ENCODE measurements at regions not wholly inside any gene's neighbourhood (a gene's known extent, or its start where the extent isn't known, plus 50 kb on each side); places are given as distances from the start of the nearest gene placed in this dataset.

DNA sequence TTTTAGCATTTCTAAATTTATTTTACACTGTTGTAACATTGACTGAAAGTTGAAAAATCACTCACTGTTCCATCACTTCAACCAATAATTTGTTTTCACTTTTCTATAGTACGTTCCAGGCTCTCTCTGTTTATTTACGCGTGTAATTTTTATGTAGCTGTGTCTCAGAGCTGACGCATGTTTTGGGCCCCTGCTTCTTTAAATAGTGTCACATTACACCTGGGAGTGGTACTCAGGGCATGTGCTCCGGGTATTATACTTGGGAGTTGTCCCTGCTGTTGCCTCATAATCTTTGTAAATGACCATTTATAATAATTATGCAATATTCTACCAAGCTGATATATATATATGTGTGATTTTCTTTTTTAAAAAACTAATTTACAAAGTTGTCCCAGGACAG, 132.8 kb upstream of the CPM start:
- no peak for DNase-seq

DNA sequence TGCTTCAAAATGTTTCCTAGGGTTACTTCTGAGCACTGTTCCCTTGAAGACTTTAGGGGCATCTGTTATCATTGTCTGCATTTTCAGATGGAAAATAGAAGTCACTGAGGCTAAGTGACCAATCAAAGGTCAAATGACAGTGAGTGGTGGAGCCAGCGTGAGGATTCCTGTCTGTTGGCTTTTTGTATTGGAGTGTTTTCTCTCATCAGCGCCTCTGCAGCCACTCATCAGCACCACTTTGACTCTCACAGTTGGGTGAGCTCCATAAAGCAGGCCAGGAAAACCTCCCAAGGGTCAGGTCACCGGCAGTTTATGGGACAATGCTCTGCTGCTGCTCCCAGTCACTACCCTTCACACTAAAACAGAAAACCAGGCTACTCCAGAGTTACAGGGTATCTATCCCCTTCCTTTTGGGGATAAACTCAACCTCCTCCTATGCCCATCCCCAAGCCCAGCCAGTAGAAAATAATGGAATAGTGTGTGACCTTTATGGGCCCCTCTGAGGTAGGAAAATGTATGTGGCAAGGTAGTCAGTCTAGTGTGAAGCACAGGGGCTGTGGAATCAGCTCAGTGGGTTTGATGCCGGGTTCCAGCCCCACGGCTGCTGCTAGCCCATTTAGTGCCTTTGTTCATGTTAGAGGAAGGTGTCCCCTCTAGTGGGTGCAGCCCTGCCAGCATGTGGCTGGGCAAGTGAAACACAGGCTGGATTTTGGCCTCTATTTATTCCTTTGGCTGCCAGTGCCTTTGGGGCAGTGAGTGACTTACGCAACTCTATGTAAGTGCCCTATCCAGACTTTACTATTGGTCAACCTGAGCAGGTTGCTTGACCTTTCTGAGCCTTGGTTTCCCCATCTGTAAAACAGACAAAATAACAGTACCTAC, 133.8 kb upstream of the CPM start:
- DNase-seq = no peak

- DNase-seq = no peak
These were observed 134.7 kb upstream of the CPM start for GRCh38 chr12:69067713-69068112.

DNA sequence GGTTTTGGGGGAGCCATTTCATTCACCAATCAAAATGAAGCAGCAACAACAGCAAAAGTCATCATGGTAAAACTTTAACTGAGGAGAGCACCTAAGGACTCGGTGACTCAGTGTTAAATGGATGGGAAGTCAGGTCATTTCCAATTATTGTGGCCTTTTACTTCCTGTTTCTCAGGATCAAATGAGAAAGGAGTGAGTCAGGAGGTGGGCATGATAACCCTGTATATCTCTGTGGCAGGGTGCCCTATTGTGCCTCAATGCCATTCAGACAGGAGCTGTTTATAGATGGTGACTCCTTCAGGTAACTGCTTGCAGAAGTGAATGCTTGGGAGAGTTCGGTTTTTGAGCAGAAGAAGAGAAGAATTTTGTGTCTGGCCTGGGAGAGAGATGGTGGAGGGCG, 135.5 kb upstream of the CPM start:
- DNase-seq = no peak

DNA sequence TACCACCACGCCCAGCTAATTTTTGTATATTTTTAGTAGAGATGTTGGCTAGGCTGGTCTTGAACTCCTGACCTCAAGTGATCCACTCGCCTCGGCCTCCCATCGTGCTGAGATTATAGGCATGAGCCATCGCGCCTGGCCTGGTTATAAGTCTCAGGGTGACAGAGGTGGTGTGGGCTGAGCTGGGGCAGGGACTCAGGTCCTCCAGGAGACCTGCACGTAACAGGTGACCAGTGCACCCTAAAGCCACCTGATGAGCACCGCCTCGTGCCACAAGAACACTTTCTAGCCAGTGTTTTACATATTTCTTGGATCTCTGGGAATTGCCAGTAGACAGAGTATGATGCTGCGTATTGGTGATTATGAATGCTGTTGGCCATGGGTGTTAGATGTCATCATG, 136.5 kb upstream of the CPM start:
- no peak for DNase-seq

DNA sequence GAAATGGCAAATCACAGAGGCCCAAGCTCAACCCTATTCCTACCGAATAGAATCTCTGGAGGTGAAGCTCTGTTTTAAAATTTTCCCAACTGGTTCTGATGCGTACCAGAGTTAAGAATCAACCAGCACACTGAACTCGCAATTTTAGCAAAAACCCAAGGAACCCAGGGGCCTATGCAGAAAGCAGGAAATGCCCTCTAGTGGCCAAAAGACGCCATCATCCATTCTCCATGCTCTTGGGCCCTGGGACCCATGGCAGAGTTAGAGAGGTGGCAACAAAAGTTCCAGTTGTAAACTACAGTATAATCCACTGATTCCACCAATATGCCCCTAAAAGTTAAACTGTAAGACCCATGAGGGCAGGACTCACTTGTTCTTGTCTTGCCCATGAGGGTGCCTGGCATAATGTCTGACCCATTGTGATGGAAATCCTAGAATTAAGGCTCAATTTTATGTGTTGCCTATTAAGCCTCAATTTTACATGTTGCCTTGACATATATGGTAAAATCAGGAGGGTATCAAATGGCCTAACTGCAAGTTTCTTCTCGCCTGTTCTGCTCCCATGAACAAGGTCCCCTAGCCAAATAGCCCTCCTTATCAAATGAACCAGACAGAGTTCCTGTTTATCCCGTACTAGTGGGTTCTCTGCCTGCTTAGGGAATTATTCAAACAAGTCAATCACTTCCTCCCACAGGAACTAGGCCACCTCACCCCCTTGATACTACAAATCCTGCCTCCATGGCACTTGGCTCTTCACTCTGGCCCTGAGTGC, 137.5 kb upstream of the CPM start:
- DNase-seq = peak; percentile 65

DNA sequence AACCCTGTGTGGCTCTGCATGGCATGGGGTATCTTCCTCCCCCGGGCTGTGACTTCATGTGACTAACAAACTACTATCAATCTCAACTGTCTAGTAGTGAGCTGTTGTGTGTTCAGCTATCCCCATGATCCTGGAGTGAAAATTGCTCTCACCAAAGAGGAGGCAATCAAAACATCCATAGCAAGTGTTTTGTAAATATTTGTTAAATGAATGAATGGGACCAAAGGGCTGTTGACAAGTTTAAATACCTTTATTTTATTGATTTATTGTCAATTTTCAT, 138.1 kb upstream of the CPM start:
- DNase-seq = peak; percentile 51

- no peak for DNase-seq
These were observed 140.1 kb upstream of the CPM start for GRCh38 chr12:69073035-69073434.

DNA sequence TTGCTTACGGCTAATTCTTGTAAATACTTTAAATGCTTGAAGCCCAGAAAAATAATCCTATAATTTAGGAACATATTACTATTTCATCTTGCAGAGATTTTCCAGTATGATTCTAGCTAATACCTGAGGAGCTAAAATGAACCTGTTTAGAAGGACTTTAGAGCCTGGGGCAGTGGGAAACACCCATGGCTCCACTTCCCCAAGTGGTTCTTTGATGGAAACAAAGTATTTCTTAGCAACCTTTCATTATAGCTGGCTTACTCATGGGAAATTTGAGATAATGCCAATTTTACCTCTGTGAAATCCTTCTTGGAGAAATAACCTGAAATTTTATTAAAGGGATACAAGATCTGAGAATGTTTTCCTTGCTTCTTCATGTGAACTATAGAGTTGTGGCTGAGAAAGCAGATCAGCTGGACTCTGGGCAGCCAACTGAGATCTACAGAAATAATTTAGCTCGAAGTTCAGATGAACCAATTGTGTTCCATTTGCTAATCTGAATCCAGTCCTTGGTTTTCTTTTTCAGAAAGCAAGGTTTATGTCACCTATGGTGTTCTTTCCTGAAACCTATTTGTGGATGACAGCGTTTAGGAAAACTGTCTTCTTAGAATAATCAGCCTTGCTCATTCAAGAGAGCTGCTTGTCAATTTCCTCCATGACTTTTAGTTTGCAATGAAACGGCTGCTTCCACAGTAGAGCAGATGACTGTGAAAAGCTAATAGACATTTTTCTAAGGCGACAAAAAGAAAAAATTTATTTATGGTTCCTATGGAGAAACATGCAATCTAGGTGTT, 141.8 kb upstream of the CPM start:
- no peak for DNase-seq

DNA sequence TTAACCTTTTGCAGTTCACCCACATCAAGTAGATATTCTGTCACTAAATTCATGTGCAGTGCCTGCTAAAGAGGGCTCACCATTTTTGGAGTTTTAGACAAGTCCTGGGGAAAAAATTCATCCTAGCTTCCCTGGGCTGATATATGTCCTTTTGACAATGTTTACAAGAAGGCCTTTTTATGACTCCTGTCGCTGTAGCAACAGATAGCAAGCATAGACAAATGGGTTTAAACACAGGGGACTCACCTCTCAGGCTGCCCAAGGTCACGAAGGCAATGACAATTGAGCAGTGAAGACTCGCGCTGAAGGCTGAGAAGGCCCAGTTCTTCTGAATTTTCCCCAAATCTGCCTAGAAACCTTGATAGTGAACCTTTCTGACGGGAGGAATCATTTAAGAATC, 150.7 kb upstream of the CPM start:
- DNase-seq = no peak

DNA sequence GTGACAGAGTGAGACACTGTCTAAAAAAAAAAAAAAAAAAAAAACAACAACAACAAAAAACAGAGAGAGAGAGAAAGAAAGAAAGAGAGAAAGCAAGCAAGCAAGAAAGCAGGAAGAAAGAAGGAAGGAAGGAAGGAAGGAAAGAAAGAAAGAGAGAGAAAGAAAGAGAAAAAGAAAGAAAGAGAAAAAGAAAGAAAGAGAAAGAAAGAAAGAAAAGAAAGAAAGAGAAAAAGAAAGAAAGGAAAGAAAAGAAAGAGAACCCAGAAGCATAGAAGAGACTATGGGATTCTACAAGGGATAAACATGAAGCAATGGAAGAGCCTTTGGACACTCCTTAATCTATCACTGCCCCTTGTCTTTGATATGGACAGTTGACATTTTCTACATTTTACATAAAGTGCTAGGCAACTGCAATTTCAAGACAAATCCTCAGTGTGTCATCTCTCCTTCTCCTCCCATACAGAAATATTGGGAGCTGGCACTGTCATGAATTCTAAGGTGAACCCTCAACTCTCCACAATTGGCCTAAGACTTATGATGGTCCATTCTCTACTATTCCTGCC, 151.9 kb upstream of the CPM start:
- no peak for DNase-seq

DNA sequence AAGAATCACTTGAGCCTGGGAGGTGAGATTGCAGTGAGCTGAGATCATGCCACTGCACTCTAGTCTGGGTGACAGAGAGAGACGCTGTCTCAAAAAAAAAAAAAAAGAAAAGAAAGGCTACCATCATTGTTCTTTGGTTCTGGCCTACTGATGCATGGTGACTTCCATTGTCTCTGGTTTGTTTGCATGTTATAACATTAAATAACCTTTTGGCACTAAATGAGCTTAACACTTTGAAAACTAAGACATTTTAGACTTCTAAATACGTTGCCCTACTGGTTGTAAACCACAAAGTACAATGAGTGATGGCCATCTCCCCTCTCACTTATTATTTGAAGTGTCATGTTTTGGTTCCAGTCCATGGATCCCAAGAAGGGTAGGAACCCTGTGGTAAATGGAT, 152.9 kb upstream of the CPM start:
- no peak for DNase-seq

DNA sequence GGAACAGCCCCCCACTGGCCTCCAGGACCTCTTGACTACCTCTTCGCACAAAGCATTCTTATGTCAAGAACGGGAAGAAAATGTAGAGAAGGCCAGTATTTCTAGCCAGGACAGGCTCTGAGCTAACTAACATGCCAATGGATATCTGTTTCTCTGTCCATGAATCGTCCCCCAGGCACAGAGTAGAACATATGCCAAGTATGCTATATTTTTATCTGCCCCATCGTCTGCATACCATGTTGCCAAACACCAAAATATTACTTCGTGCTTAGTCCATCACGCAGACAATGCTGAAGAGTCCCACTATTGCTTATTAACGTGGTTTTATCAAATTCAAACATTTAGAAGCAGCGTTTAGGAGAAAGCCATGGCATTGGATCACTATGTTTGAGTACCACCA, 151.4 kb upstream of the CPSF6 start:
- no peak for DNase-seq

DNA sequence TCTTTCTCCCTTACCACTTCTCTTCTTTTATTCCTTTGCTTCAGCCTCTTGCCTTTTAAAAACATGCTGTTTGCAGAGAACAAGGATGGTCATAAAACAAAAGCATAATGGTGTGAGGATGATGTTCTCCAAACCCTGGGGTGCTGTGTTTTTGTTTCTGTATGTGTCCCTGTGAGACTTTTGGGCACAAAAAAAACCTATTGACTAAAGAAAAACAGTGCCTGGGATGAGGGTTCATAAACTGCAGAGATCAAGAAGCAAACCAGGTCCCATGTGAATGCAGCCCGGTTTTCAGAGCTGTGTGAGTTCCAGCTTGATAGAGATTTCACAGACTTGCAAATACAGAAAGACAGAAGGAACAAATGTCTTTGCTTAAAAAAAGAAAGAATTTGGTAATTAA, 148.6 kb upstream of the CPSF6 start:
- DNase-seq = no peak

- DNase-seq = no peak
These were observed 147.8 kb upstream of the CPSF6 start for GRCh38 chr12:69091442-69092017.

GRCh38 chr12:69092137-69092536, 147.2 kb upstream of the CPSF6 start:
- DNase-seq = no peak

DNA sequence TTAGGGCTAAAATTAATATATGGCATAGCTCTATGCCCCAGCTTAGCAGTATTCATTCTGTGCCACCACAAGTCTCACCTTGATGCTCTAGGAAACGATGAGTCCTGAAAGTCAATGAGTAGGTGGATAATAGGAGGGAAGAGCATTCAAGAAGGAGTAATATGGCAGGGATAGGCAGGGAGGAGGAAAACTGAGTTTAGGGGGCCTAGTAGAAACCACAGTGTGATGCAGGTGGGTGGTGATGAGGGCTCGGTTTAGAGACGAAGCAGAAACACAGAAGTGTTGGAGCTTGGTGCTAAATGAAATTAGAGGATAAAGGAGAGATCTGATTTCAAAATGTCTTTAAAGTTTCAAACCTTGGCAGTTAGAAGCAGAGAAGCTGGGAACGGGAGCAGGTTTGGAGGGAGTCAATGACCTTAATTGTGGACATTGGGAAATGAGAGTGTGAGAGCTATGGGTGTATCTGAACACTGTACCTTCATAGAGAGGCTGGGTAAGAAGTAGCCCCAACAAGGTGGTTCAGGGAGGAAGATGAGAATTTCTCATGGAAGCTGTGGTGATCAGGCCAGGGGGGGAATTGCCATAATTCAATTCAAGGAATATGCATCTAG, 144.7 kb upstream of the CPSF6 start:
- no peak for DNase-seq

DNA sequence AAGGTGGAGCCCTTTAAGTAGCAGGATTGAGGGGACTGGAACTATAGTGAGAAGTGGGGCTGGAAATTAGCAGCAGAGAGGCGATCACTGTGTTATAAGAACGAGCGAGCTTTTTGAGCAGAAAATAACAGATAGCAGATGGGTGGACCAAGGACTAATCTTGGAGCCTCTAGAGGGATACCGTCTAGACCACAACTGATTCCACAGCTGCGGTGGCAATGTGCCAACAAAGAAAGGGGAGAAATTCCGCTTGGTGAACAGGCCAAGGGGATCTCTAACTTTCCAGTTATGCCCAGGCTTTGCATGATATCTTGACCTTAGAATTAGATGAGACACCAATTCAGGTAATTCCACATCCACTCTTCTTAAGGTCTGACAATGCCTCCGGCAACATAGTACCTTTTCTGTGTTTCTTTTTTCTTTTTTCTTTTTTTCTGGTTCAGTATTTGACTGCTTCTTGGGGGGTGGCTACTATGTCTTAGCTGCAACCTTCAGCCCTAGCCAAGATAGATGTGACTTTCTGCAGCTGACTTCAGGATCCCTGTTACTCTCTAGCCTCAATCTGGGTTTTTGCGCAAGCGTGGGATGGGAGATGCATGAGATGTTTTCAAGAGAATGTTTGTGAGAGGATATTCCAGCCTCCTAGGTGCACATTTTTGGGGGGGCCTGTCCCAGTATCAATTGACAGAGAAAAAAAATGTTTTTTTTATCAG, 143.4 kb upstream of the CPSF6 start:
- no peak for DNase-seq

DNA sequence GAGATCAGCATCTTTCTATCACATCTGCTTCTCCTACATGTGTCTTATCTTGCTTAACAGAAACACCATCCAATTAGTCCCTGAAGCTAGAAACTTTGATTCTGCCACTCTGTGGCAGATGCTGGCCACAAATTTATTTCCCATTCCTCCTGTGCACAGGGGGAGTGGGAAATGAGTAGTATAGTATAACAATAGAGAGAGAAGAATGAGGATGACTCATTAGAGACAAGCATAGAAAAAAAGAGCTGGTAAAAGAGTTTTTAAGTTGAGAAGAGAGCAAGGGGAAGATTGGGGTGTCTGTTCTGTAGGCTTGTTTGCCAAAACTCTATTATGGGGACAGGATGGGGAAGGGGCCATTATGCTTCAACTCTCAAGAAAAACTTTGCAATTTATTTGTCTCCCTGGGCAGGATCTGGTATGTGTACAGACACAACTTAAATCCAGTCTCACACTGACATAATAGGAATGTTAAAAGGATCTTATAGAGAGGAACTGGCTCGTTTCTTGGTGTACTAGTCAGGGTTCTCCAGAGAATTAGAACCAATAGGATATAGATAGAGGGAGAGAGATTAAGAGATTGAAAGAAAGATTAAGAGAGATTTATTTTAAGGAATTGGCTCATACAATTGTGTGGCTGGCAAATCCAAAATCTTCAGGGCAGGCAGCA, 142.6 kb upstream of the CPSF6 start:
- no peak for DNase-seq

DNA sequence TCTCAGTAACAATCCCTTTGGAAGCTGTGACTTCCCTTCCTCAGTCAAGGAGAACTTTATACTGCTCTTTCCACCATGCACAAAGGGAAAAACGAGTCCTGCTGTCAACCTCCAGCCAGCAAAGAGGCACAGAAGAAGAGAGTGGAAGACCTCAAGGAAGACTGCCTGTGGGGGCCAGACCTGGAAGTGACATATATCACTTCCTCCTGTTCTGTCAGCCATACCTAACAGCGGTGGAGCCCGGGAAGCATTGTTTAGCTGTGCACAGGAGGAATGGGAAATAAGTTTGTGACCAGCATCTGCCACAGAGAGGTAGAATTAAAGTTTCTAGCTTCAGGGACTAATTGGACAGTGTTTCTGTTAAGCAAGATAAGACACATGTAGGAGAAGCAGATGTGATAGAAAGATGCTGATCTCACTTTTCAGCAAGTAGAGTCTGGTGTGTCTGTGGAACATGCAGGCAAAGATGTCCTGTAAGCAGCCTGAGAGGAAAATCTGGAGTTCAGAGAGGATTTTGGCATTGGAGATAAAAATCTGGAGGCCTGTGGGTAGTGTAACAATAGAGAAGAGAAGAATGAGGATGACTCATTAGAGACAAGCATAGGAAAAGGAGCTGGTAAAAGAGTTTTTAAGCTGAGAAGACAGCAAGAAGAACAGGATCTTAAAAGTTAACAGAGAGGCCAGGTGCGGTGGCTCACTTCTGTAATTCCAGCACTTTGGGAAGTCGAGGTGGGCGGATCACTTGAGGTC, 141.6 kb upstream of the CPSF6 start:
- DNase-seq = no peak
